Cardiac muscle cell (in vitro differentiated cells and primary cell): ENCODE measurements at regions not wholly inside any gene's neighbourhood (a gene's known extent, or its start where the extent isn't known, plus 50 kb on each side); places are given as distances from the start of the nearest gene placed in this dataset.

ENCODE experiments used
- DNase-seq, 2 donors: peaks; one replicate each; pipeline versions ENCODE4 v3.0.0 to v3.0.0-alpha.2; 2010 to 2017; ENCODE audit warnings: low read depth in 1 of 2, low spot score in 1 of 2
- H3K27ac ChIP-seq: fragments of 200-600 bp; sonication (generic); 2 replicates; pipeline ENCODE4 v1.5.1; 2016
- H3K27me3 ChIP-seq: fragments of 200-600 bp; sonication (generic); 2 replicates; pipeline ENCODE4 v1.6.0; 2016; ENCODE audit warnings: control low read depth
- H3K36me3 ChIP-seq: fragments of 200-600 bp; sonication (generic); 2 replicates; pipeline ENCODE4 v1.5.1; 2016; ENCODE audit warnings: control low read depth
- H3K4me1 ChIP-seq: fragments of 200-600 bp; sonication (generic); 2 replicates; pipeline ENCODE4 v1.8.1; 2017; ENCODE audit warnings: low read depth, mild to moderate bottlenecking, mixed run types
- H3K4me3 ChIP-seq: fragments of 200-600 bp; sonication (generic); 2 replicates; pipeline ENCODE4 v1.5.1; 2016; ENCODE audit warnings: mild to moderate bottlenecking
- H3K9me3 ChIP-seq: fragments of 200-600 bp; sonication (generic); 2 replicates; pipeline ENCODE4 v1.5.1; 2017; ENCODE audit warnings: low read depth, mild to moderate bottlenecking, control low read depth
- TF ChIP-seq, protein P1 (sequence below): IDR thresholded peaks from 2 replicates; pipeline ENCODE4 v1.5.1; 2012; ENCODE audit warnings: low read depth, mild to moderate bottlenecking, low read length

GRCh38 chr11:28636566-28636965 lies 528.4 kb downstream of the METTL15 start:
- TF ChIP-seq, protein P1, sequence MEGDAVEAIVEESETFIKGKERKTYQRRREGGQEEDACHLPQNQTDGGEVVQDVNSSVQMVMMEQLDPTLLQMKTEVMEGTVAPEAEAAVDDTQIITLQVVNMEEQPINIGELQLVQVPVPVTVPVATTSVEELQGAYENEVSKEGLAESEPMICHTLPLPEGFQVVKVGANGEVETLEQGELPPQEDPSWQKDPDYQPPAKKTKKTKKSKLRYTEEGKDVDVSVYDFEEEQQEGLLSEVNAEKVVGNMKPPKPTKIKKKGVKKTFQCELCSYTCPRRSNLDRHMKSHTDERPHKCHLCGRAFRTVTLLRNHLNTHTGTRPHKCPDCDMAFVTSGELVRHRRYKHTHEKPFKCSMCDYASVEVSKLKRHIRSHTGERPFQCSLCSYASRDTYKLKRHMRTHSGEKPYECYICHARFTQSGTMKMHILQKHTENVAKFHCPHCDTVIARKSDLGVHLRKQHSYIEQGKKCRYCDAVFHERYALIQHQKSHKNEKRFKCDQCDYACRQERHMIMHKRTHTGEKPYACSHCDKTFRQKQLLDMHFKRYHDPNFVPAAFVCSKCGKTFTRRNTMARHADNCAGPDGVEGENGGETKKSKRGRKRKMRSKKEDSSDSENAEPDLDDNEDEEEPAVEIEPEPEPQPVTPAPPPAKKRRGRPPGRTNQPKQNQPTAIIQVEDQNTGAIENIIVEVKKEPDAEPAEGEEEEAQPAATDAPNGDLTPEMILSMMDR: no peak
- no peaks in the 10 kb centered on the region for H3K4me1 ChIP-seq
- H3K27me3 ChIP-seq: no peaks in the 10 kb centered on the region
- no peaks in the 10 kb centered on the region for H3K9me3 ChIP-seq
- DNase-seq: no peak
- H3K36me3 ChIP-seq: no peaks in the 10 kb centered on the region
- H3K4me3 ChIP-seq: no peak overlapping the region
- no peak overlapping the region for H3K27ac ChIP-seq

GRCh38 chr11:28636033-28636432 lies 527.8 kb downstream of the METTL15 start:
- Histone ChIP-seq H3K27me3 (no peaks in the 10 kb centered on the region), H3K4me1 (no peaks in the 10 kb centered on the region), H3K4me3 (no peak overlapping the region), H3K9me3 (no peaks in the 10 kb centered on the region), H3K27ac (no peak overlapping the region), H3K36me3 (no peaks in the 10 kb centered on the region)
- TF ChIP-seq, protein P1: no peak
- no peak for DNase-seq

GRCh38 chr11:28632338-28632737 lies 524.1 kb downstream of the METTL15 start:
- Histone ChIP-seq H3K36me3 (no peaks in the 10 kb centered on the region), H3K9me3 (no peaks in the 10 kb centered on the region)
- TF ChIP-seq, protein P1: no peak

GRCh38 chr11:28631148-28631547 lies 523.0 kb downstream of the METTL15 start:
- H3K4me1 ChIP-seq: no peaks in the 10 kb centered on the region
- H3K27ac ChIP-seq: no peak overlapping the region
- no peak overlapping the region for H3K4me3 ChIP-seq
- no peak for DNase-seq
- TF ChIP-seq, protein P1: no peak
- no peaks in the 10 kb centered on the region for H3K27me3 ChIP-seq
- no peaks in the 10 kb centered on the region for H3K9me3 ChIP-seq
- H3K36me3 ChIP-seq: no peaks in the 10 kb centered on the region

More at GRCh38 chr11:28632338-28632737, 524.1 kb downstream of the METTL15 start:
- no peak overlapping the region for H3K27ac ChIP-seq
- H3K27me3 ChIP-seq: no peaks in the 10 kb centered on the region
- H3K4me3 ChIP-seq: no peak overlapping the region
- no peak for DNase-seq
- H3K4me1 ChIP-seq: no peaks in the 10 kb centered on the region

DNA sequence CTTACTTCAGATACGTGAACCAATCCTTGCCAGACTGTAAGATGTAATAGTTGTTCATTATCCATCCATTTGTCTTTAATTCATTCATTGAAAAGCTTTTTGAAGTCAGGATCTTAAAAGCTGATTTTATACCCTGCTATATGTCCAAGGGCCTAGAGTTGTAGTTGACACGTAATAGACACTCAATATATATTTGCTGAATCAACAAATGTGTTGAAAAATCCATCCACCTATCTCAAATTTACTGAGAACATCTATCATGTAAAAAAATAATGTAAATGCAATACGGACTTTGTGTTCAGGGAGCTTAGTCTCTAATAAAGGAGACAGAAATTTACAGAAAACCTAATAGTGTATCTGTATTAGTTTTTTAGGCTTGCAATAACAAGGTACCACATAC lies 521.0 kb downstream of the METTL15 start:
- H3K27me3 ChIP-seq: no peaks in the 10 kb centered on the region
- no peaks in the 10 kb centered on the region for H3K9me3 ChIP-seq
- no peak overlapping the region for H3K27ac ChIP-seq
- DNase-seq: no peak
- H3K4me3 ChIP-seq: no peak overlapping the region
- H3K36me3 ChIP-seq: no peaks in the 10 kb centered on the region
- TF ChIP-seq, protein P1: no peak
- no peaks in the 10 kb centered on the region for H3K4me1 ChIP-seq

GRCh38 chr11:28628412-28628811 lies 520.2 kb downstream of the METTL15 start:
- Histone ChIP-seq H3K4me1 (no peaks in the 10 kb centered on the region), H3K36me3 (no peaks in the 10 kb centered on the region), H3K4me3 (no peak overlapping the region), H3K27me3 (no peaks in the 10 kb centered on the region), H3K27ac (no peak overlapping the region), H3K9me3 (no peaks in the 10 kb centered on the region)
- no peak for DNase-seq
- TF ChIP-seq, protein P1: no peak
